GM19240 (cell line): ENCODE measurements at regions not wholly inside any gene's neighbourhood (a gene's known extent, or its start where the extent isn't known, plus 50 kb on each side); places are given as distances from the start of the nearest gene placed in this dataset.
"Not testable (repeated sequence)": the region's sequence is repeated elsewhere in the genome, so short reads cannot be mapped to it uniquely, and the experiment has no call there.

ENCODE experiments used
- DNase-seq: peaks from one replicate; pipeline ENCODE4 v3.0.0; 2011; ENCODE audit warnings: low spot score; ENCODE audit not compliant: insufficient read length

- DNase-seq, result no peak
These were observed 656.4 kb downstream of the LMO4 start for GRCh38 chr1:87985071-87985470.

GRCh38 chr1:87986130-87986866 is 657.6 kb downstream of the LMO4 start:
- no peak for DNase-seq

- DNase-seq, result no peak
These were observed 660.7 kb downstream of the LMO4 start for GRCh38 chr1:87989346-87989745.

- not testable (repeated sequence) for DNase-seq
These were observed 663.9 kb downstream of the LMO4 start for GRCh38 chr1:87992536-87992935.

- no peak for DNase-seq
These were observed 664.4 kb downstream of the LMO4 start for GRCh38 chr1:87993051-87993450.

- DNase-seq, result no peak
These were observed 671.2 kb downstream of the LMO4 start for GRCh38 chr1:87999852-88000251.

- DNase-seq, result no peak
These were observed 672.8 kb downstream of the LMO4 start for GRCh38 chr1:88001460-88001859.

- no peak for DNase-seq
These were observed 674.6 kb downstream of the LMO4 start for GRCh38 chr1:88003255-88003654.

- no peak for DNase-seq
These were observed 674.2 kb upstream of the PKN2 start for GRCh38 chr1:88009916-88010315.

- DNase-seq, result no peak
These were observed 670.6 kb upstream of the PKN2 start for GRCh38 chr1:88013485-88013884.

GRCh38 chr1:88014131-88014530 is 669.9 kb upstream of the PKN2 start:
- DNase-seq, result no peak

GRCh38 chr1:88016947-88017346 is 667.1 kb upstream of the PKN2 start:
- DNase-seq, result no peak

GRCh38 chr1:88021529-88021928 is 662.5 kb upstream of the PKN2 start:
- no peak for DNase-seq

GRCh38 chr1:88022516-88022915 is 661.6 kb upstream of the PKN2 start:
- no peak for DNase-seq

- DNase-seq, result no peak
These were observed 654.9 kb upstream of the PKN2 start for GRCh38 chr1:88029142-88029541.

GRCh38 chr1:88029899-88030298 is 654.2 kb upstream of the PKN2 start:
- DNase-seq, result no peak

GRCh38 chr1:88035578-88035977 is 648.5 kb upstream of the PKN2 start:
- no peak for DNase-seq

GRCh38 chr1:88036345-88037014 is 647.6 kb upstream of the PKN2 start:
- no peak for DNase-seq

GRCh38 chr1:88039240-88039639 is 644.8 kb upstream of the PKN2 start:
- no peak for DNase-seq

- no peak for DNase-seq
These were observed 640.2 kb upstream of the PKN2 start for GRCh38 chr1:88043834-88044233.

- no peak for DNase-seq
These were observed 631.9 kb upstream of the PKN2 start for GRCh38 chr1:88052167-88052566.

- DNase-seq, result no peak
These were observed 631.0 kb upstream of the PKN2 start for GRCh38 chr1:88053065-88053464.

- DNase-seq, result no peak
These were observed 627.2 kb upstream of the PKN2 start for GRCh38 chr1:88056881-88057280.
